A673 (cell line): ENCODE measurements at regions not wholly inside any gene's neighbourhood (a gene's known extent, or its start where the extent isn't known, plus 50 kb on each side); places are given as distances from the start of the nearest gene placed in this dataset.
A peak's percentile ranks its signal among the peaks of the same experiment; 100 is the strongest.

ENCODE experiments used
- BruUV-seq: library from RNA; stranded (reverse); fragments of 400-500 nt; replicated peaks from 2 replicates; lab custom pipeline; 2021; lab: Mats Ljungman, UMichigan
- CTCF ChIA-PET: fragments of 300-600 bp; sonication (Branson Sonifier 250); formaldehyde crosslinking; loops from one replicate; lab custom pipeline; 2022; ENCODE audit warnings: antibody characterized with exemption; lab: Charles Lee
- POLR2A ChIA-PET: fragments of 300-600 bp; sonication (Branson Sonifier 250); formaldehyde crosslinking; loops from one replicate; lab custom pipeline; 2022; ENCODE audit warnings: antibody characterized with exemption; ENCODE audit not compliant: low non-redundant PET; lab: Charles Lee
- DNase-seq: peaks from one replicate; pipeline ENCODE4 v3.0.0-alpha.2; 2015; ENCODE audit warnings: low spot score
- H3K27ac ChIP-seq: fragments of 200-600 bp; sonication (generic); 2 replicates; pipeline ENCODE4 v1.5.1; 2016; ENCODE audit warnings: mixed run types, low read depth, mild to moderate bottlenecking, mixed read lengths, antibody characterized with exemption, low read length; ENCODE audit not compliant: poor library complexity, severe bottlenecking
- H3K27me3 ChIP-seq: fragments of 200-600 bp; sonication (generic); replicated peaks from 2 replicates; pipeline ENCODE4 v1.6.1; 2017; ENCODE audit warnings: mixed run types, low read depth, mild to moderate bottlenecking, mixed read lengths, antibody characterized with exemption, low read length; ENCODE audit not compliant: insufficient read depth, poor library complexity
- H3K36me3 ChIP-seq: fragments of 200-600 bp; sonication (generic); 2 replicates; pipeline ENCODE4 v1.6.1; 2016; ENCODE audit warnings: mixed run types, mild to moderate bottlenecking, mixed read lengths, antibody characterized with exemption, low read length; ENCODE audit not compliant: insufficient read depth, poor library complexity, severe bottlenecking
- H3K4me1 ChIP-seq: fragments of 200-600 bp; sonication (generic); 2 replicates; pipeline ENCODE4 v1.6.1; 2017; ENCODE audit warnings: mixed run types, mild to moderate bottlenecking, mixed read lengths, antibody characterized with exemption, low read length; ENCODE audit not compliant: insufficient read depth, poor library complexity, severe bottlenecking
- H3K4me3 ChIP-seq: fragments of 200-600 bp; sonication (generic); 2 replicates; pipeline ENCODE4 v1.5.1; 2016; ENCODE audit warnings: low read depth, mixed run types, mild to moderate bottlenecking, mixed read lengths, low read length; ENCODE audit not compliant: poor library complexity, severe bottlenecking
- H3K9me3 ChIP-seq: fragments of 200-600 bp; sonication (generic); 2 replicates; pipeline ENCODE4 v1.6.1; 2016; ENCODE audit warnings: mixed run types, low read depth, mild to moderate bottlenecking, mixed read lengths, antibody characterized with exemption, low read length; ENCODE audit not compliant: poor library complexity, severe bottlenecking
- EZH2 ChIP-seq: fragments of 200-600 bp; sonication (generic); IDR thresholded peaks from 2 replicates; pipeline ENCODE4 v1.6.1; 2017; ENCODE audit warnings: borderline replicate concordance, low read depth, mild to moderate bottlenecking, mixed read lengths, antibody characterized with exemption, low read length; ENCODE audit not compliant: poor library complexity, severe bottlenecking
- intact Hi-C: fragments of 100-400 bp; cut with micrococcal nuclease; formaldehyde crosslinking; loops from one replicate; pipeline ENCODE4 v1.10.0; 2022; ENCODE audit not compliant: unreplicated experiment
- TF ChIP-seq, protein P1 (sequence below): fragments of 300-800, 200-600 bp; sonication (generic); conservative IDR thresholded peaks from 2 replicates; pipeline ENCODE4 v1.5.1; 2017; ENCODE audit warnings: low read depth, mild to moderate bottlenecking, antibody characterized with exemption, low read length, moderate library complexity, mixed read lengths

- H3K9me3 ChIP-seq: peaks cover 27% of the 10 kb centered on the region
- intact Hi-C loops: no loop called here
- no peaks in the 10 kb centered on the region for H3K27me3 ChIP-seq
- no TSS peak for BruUV-seq
- ChIA-PET CTCF (no interaction called here), POLR2A (no interaction called here)
- H3K27ac ChIP-seq: peak overlapping the region; percentile 93
- no peak for TF ChIP-seq EZH2
- TF ChIP-seq, protein P1, sequence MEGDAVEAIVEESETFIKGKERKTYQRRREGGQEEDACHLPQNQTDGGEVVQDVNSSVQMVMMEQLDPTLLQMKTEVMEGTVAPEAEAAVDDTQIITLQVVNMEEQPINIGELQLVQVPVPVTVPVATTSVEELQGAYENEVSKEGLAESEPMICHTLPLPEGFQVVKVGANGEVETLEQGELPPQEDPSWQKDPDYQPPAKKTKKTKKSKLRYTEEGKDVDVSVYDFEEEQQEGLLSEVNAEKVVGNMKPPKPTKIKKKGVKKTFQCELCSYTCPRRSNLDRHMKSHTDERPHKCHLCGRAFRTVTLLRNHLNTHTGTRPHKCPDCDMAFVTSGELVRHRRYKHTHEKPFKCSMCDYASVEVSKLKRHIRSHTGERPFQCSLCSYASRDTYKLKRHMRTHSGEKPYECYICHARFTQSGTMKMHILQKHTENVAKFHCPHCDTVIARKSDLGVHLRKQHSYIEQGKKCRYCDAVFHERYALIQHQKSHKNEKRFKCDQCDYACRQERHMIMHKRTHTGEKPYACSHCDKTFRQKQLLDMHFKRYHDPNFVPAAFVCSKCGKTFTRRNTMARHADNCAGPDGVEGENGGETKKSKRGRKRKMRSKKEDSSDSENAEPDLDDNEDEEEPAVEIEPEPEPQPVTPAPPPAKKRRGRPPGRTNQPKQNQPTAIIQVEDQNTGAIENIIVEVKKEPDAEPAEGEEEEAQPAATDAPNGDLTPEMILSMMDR: no peak
- H3K4me3 ChIP-seq: no peak overlapping the region
- H3K36me3 ChIP-seq: peaks cover 5% of the 10 kb centered on the region
- DNase-seq: no peak
- H3K4me1 ChIP-seq: peaks cover 10% of the 10 kb centered on the region
These were observed 187.6 kb upstream of the CST7 start for GRCh38 chr20:24761220-24762065.

GRCh38 chr20:24762371-24762770, 186.7 kb upstream of the CST7 start:
- H3K36me3 ChIP-seq: peaks cover 5% of the 10 kb centered on the region
- BruUV-seq: no TSS peak
- peaks cover 6% of the 10 kb centered on the region for H3K4me1 ChIP-seq
- no peak overlapping the region for H3K27ac ChIP-seq
- intact Hi-C loops: no loop called here
- no peaks in the 10 kb centered on the region for H3K27me3 ChIP-seq
- peaks cover 27% of the 10 kb centered on the region for H3K9me3 ChIP-seq
- ChIA-PET CTCF (no interaction called here), POLR2A (no interaction called here)
- DNase-seq: no peak
- H3K4me3 ChIP-seq: no peak overlapping the region
- no peak for TF ChIP-seq EZH2
- TF ChIP-seq, protein P1: no peak

- peaks cover 5% of the 10 kb centered on the region for H3K36me3 ChIP-seq
- H3K4me1 ChIP-seq: peaks cover 10% of the 10 kb centered on the region
- intact Hi-C loops: no loop called here
- no peak for DNase-seq
- BruUV-seq: no TSS peak
- H3K4me3 ChIP-seq: no peak overlapping the region
- peaks cover 27% of the 10 kb centered on the region for H3K9me3 ChIP-seq
- POLR2A ChIA-PET: no interaction called here
- H3K27me3 ChIP-seq: no peaks in the 10 kb centered on the region
- H3K27ac ChIP-seq: no peak overlapping the region
- no peak for TF ChIP-seq EZH2
- TF ChIP-seq, protein P1: no peak
- CTCF ChIA-PET: no interaction called here
These were observed 186.2 kb upstream of the CST7 start for GRCh38 chr20:24762791-24763350.
